Fibroblast of the conjunctiva (primary cell): ENCODE measurements at regions not wholly inside any gene's neighbourhood (a gene's known extent, or its start where the extent isn't known, plus 50 kb on each side); places are given as distances from the start of the nearest gene placed in this dataset.

ENCODE experiments used
- DNase-seq: peaks from one replicate; pipeline ENCODE4 v3.0.0-alpha.2; 2010; ENCODE audit warnings: low read depth

DNA sequence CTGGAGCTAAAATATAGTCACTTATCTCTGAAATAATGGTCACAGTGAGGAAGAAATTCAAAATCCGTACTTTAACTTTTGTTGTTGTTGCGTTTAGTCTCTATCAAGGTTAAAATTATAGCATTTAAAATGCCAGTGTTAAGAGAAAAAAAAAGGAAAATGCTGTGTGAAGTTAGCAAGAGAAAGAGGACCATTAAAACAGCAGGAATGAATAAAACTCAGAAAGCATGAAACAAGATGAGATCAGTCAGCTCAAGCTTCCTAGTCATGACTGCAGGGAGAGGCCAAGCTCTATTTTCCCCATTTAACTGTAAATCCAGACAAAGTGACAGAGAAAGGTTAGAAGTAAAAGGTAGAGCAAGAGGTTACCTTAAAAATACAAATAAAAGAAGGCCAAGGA lies 281.7 kb upstream of the ATP5MC3 start:
- DNase-seq, result no peak

DNA sequence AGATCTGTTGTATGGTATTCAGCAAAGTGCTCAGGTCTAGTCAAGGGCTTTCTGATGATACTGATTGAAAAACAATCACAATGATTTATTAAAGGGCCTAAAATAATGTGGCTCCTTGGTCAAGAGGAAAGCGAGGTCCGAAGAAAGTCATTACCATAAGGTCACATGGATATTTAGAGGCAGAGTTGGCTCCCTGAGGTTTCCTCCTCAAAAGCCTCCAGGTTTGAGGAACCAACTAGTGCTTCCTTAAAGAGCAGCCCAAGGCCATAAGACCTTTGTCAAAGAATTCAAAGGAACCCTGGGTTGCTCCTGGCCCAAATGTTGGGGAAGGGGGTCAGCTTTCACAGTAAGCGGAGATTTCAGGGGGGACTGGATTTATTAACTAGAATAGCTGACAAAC lies 280.7 kb upstream of the ATP5MC3 start:
- DNase-seq, result no peak

DNA sequence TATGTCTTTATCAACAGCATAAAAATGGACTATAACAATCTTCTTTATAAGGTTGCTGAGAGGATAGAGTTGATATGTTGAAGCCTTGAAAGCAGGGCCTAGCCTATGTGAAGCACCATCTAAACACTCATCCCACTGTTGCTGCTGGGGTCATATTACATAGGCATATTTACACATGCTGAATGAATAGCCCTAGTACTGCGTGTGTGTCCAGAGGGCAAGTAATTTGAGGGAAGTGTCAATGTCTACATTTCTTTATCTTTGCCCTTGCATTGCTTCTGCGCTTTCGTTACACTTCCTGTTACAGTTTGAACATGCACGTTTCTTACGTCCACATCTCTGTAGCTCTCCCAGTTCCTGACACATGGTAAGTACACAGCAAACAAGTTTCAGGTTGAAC lies 280.3 kb upstream of the ATP5MC3 start:
- DNase-seq, result no peak

GRCh38 chr2:175457895-175458448 lies 276.5 kb upstream of the ATP5MC3 start:
- DNase-seq, result no peak

DNA sequence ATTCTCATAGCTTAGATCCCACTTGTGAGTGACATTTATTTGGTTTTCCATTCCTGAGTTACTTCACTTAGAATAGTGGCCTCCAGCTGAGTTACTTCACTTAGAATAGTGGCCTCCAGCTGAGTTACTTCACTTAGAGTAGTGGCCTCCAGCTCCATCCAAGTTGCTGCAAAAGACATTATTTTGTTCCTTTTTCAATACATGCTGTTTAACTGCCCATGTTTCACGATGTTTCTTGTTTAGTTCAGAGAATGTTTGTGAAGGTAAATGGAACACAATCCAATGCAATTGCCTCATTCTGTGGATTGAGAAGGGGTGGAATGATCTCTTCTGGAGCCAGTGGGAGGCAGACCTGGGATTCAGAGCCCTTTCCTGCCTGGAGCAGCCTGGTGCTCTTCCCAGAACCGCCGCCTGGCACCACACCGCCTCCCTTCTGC lies 273.5 kb upstream of the ATP5MC3 start:
- DNase-seq, result no peak

- no peak for DNase-seq
These were observed 268.7 kb upstream of the ATP5MC3 start for GRCh38 chr2:175450029-175450760.

GRCh38 chr2:175449616-175450015 lies 268.1 kb upstream of the ATP5MC3 start:
- no peak for DNase-seq

- no peak for DNase-seq
These were observed 264.7 kb upstream of the ATP5MC3 start for GRCh38 chr2:175446201-175446600.

DNA sequence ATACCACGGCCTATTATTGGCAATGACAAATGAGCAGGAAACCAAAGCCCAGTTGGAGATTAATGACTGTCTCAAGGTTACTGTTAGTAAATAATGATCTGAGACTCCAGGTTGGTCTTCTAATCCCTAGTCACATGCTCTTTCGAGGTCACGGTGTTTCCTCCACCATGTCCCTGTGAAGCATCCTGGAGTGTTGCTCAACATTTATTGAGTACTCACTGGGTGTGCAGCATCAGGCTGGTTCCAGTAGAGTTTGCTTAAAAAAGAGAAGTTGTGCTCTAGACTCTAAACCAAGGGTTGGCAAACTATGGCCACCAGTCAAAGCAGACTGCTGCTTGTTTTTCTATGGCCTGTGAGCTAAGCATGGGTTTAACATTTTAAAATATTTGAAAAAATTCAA lies 263.8 kb upstream of the ATP5MC3 start:
- DNase-seq, result no peak

DNA sequence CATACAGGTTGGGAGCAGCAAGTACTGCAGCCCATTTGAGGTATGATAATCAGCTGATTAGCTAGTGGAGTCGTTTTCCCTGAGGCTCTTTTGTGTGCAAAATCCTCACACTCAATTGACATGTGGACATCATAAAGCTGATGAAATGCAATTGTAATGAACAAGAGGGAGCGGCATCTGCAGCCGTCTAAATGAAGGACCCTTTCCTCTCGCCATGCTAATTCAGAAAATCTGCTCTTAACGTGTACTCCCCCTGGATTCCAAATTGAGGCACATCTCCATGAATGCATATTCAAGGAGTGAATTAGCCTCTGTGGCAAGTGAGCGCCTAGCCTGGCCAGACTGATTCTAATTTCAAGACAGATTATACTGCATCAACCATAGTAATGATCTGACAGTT lies 260.9 kb upstream of the ATP5MC3 start:
- DNase-seq, result no peak

DNA sequence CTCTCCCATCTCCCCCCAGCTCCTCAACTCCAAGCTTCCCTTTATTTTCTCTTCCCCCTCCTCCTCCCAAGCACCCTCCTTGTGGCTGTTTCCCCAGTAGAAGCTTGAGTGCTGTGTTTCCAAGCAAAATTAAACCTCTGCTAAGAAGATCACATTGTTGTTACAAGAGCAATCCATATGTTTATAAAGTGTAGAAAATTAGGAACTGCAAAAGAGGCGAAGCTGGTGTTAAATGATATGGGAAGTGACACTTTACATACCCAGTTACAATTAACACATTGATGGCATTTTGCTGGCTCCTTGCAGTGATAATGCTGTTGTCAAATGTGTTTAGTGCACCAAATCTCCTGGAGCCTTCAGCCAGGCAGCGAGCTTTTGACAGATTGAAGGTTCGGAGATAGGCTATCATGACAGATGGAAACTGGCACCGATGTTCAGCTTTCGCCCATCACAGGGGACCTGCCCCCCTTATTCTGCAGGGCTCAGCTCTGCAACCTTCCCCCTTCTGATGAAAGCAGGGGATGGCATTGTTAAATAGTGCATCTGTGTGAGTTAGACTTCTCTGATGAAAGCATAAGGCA lies 259.8 kb upstream of the ATP5MC3 start:
- DNase-seq, result no peak

- no peak for DNase-seq
These were observed 257.9 kb upstream of the ATP5MC3 start for GRCh38 chr2:175439416-175439815.

GRCh38 chr2:175437167-175437566 lies 255.7 kb upstream of the ATP5MC3 start:
- no peak for DNase-seq

- DNase-seq, result no peak
These were observed 254.6 kb upstream of the ATP5MC3 start for GRCh38 chr2:175436076-175436475.

- no peak for DNase-seq
These were observed 253.5 kb upstream of the ATP5MC3 start for GRCh38 chr2:175435012-175435411.

DNA sequence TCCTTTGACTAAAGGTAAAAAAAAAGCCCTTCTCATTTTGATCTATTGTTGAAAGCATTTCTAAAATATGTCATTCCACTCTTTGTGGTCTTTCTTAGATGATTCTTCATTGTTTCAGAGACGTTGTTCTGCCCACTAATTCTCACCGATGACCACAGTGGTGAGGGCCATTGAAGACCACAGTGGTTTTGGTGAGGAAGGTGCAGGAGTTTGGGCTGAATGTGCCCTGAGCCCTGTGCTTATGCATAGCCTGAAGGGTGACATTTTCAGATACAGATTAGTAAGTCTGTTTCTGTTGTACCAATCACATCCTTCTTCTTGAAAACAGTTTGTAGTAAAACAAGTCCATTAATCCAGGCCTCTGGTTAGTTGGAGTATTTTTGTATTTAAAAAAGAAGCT lies 251.3 kb upstream of the ATP5MC3 start:
- DNase-seq, result no peak

GRCh38 chr2:175432021-175432420 lies 250.5 kb upstream of the ATP5MC3 start:
- no peak for DNase-seq

DNA sequence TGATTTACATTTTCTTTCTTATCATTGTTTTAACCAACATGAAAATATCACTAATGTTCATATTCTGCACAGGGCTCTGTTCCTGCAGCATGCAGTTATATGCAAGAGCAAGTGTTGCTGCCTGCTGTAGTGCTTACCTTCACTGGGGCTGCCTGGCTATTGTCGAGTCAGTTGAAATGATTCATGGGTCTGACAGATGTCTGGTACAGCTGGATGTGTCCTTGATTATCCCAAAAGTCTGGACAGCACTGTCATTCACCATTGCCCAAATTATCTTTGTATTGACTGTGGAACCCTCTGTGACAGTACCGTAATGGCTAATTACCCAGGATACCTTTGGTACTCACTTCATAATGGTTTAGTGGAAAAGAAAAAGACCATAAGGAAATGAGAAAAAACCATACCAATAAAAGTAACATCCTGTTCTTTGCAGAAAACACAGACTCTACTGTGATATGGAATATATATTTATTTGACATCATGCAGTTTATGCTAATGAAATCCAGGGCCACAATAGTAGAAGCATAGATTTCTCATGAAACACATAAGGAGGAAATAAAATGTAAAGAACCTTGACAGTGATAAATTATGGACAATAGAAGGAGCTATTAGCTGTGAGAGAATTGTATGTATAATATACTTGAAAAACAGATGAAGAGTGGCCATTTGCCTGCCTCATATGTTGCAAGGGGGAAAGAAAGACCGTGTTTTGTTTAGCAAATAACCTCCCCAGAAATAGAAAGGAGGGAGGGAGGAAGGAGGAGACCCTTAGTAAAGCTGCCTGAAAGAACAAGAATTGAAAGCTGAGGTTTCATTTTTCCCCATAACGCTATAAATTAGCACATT lies 249.8 kb upstream of the ATP5MC3 start:
- no peak for DNase-seq

DNA sequence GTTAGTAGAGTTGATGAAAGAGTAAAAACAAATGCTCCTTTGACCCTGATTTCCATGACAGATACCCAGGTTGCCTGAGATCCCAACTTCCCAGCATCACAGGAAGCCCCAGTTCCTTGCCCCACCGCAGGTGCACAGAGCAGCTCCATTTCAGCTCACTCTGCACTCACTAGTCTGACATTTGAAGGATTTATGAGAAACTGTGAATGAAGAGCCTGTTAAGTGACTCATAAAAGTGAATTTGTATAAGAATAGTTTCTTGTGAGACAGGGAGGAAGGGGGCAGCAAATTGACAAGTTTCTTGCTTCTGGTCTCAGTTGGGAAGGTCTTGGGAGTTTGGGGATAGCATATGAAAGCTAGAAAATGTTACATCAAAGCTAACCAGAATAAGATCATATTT lies 248.7 kb upstream of the ATP5MC3 start:
- no peak for DNase-seq

DNA sequence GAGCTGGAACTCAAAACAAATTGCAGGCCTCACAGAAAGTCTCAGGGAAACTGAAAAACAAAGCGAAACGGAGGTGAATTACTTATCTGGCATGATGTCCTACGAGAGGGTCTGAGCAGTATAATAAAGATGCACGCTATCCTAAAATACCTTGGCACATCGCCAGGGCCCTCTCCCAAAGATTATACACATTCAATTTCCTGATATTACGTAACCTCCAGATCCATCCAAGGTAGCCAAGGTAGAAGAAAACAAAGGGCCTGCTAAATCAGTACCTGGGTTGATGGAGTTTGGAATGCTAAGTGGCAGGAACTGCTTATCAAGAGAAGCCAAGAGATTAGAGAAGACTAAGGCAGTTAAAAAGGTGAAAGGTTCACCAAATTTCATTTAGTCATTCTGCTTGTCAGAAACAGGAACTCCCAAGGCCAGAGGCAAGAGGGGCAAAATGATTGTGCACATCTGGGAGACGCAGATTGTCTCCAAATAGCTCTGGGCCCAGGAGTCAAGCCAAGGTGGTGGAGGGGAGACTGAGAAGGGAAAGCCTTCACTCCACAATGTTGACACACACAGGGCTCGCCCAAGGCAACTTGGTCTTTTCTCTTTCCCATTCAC lies 236.8 kb upstream of the ATP5MC3 start:
- DNase-seq, result no peak

- DNase-seq, result peak; percentile 57
These were observed 233.5 kb upstream of the ATP5MC3 start for GRCh38 chr2:175414882-175415487.
